Naive thymus-derived CD8-positive, alpha-beta T cell (primary cell): ENCODE measurements at regions not wholly inside any gene's neighbourhood (a gene's known extent, or its start where the extent isn't known, plus 50 kb on each side); places are given as distances from the start of the nearest gene placed in this dataset.
"Not testable (repeated sequence)": the region's sequence is repeated elsewhere in the genome, so short reads cannot be mapped to it uniquely, and the experiment has no call there.

Experiments
- ATAC-seq, 2 donors: fragments of 150-1000 bp; cut with Tn5 transposase in 1 of 2; sonication (Bioruptor Pico), chemical (Tn5 transposase) in 1 of 2; 1 replicate in 1 of 2; 2 replicates in 1 of 2; pipeline ENCODE4 v1.10.0; 2021; ENCODE audit warnings: mild to moderate bottlenecking in 2 of 2, moderate library complexity in 2 of 2
- POLR2A ChIA-PET: fragments of 350-600 bp; sonication (Branson Sonifier 250); formaldehyde crosslinking; loops from one replicate; lab custom pipeline; 2021; ENCODE audit warnings: antibody characterized with exemption; lab: Charles Lee
- DNase-seq, 10 donors: peaks; one replicate each; pipeline versions ENCODE4 v3.0.0 to v3.0.0-alpha.2; 2020 to 2022
- H3K27ac Mint-ChIP-seq, 10 donors: one replicate each; pipeline ENCODE4 v1.8.0; 2020 to 2022; ENCODE audit warnings: mild to moderate bottlenecking in 10 of 10, mixed read lengths in 10 of 10, moderate library complexity in 4 of 10, inconsistent platforms in 1 of 10
- H3K27me3 Mint-ChIP-seq, 5 donors: one replicate each; pipeline ENCODE4 v1.8.0; 2021 to 2022; ENCODE audit warnings: mixed read lengths in 5 of 5
- H3K36me3 Mint-ChIP-seq, 3 donors: one replicate each; pipeline ENCODE4 v1.8.0; 2020 to 2022; ENCODE audit warnings: mixed read lengths in 3 of 3, mild to moderate bottlenecking in 2 of 3, inconsistent platforms in 1 of 3
- H3K4me1 Mint-ChIP-seq, 4 donors: one replicate each; pipeline ENCODE4 v1.8.0; 2021 to 2022; ENCODE audit warnings: mixed read lengths in 4 of 4
- H3K4me3 Mint-ChIP-seq, 10 donors: one replicate each; pipeline ENCODE4 v1.8.0; 2020 to 2022; ENCODE audit warnings: mild to moderate bottlenecking in 10 of 10, mixed read lengths in 10 of 10, moderate library complexity in 6 of 10, inconsistent platforms in 1 of 10
- H3K9me3 Mint-ChIP-seq, 9 donors: one replicate each; pipeline ENCODE4 v1.8.0; 2020 to 2022; ENCODE audit warnings: mixed read lengths in 9 of 9, mild to moderate bottlenecking in 3 of 9, inconsistent platforms in 1 of 9, moderate library complexity in 1 of 9

DNA sequence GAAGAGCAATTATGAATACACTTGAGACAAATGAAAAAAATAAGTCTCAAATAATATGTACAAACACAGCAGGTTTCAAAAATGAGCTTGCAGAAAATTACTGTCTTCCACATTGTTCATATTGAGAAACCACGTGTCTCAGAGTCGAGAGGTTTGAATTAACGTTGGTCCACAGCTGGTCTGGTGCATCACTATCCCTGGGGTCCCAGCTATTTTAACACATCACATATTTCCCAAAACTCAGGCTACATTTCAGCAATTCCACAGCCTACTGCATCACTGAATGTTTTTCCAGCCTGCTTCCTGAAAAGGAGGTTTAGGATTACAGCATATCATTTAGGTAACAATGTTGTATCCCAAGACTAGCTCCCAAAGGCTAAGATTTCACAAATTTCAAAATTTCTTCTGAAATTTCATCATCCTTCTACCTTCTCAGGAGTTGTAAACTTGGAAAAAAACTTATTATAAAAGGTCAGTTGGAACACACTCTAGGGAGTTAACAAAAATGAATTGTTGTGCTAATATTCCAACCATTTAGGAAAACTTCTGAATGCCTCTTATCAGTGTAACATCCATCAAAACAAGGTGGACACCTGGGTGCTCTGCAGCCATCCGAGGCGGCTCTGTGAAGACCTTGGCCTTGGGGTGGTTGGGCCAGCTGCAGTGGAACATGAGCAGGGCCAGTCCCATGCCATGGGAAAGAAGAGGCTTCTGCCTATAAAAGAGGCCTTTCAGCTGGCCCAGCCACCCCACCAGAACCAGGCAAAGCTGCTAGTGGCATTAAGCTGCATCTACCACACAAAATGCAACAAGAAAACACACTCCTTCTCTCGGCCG is 198.1 kb upstream of the RBBP8 start:
- H3K4me1 Mint-ChIP-seq, result peaks cover 0 to 3% (median 0%) of the 10 kb centered on the region in 4 donors
- peaks cover 0 to 2% (median 0%) of the 10 kb centered on the region in 9 donors for H3K9me3 Mint-ChIP-seq
- no peak overlapping the region for H3K27ac Mint-ChIP-seq
- POLR2A ChIA-PET, result no interaction called here
- DNase-seq, result no peak
- H3K27me3 Mint-ChIP-seq, result peaks cover 0 to 9% (median 3%) of the 10 kb centered on the region in 5 donors
- no peak for ATAC-seq
- no peak overlapping the region for H3K4me3 Mint-ChIP-seq
- H3K36me3 Mint-ChIP-seq, result no peaks in the 10 kb centered on the region

DNA sequence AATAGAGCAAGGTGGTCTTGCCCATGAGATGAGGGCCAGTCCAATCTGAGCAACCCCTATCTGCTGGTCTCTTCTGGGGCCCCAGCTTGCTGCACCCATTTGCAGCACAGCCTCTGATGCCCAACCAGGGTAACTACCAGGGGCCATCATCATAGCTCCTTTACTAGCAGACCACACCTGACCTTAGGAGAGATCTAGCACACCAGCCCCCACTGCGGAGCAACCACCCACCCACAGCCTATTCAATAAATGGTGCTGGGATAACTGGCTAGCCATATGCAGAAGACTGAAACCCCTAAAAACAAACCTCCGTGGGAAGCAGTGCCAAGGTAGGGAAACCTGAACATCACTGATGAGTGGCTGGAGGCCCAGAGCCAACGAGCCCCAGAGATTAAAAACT is 196.1 kb upstream of the RBBP8 start:
- peaks cover 0 to 9% (median 3%) of the 10 kb centered on the region in 5 donors for H3K27me3 Mint-ChIP-seq
- ATAC-seq (no peak), DNase-seq (no peak)
- H3K36me3 Mint-ChIP-seq, result no peaks in the 10 kb centered on the region
- peaks cover 0 to 3% (median 0%) of the 10 kb centered on the region in 9 donors for H3K9me3 Mint-ChIP-seq
- POLR2A ChIA-PET, result no interaction called here
- peaks cover 0 to 3% (median 0%) of the 10 kb centered on the region in 4 donors for H3K4me1 Mint-ChIP-seq
- no peak overlapping the region for H3K27ac Mint-ChIP-seq
- no peak overlapping the region for H3K4me3 Mint-ChIP-seq

GRCh38 chr18:22739061-22739642 is 194.0 kb upstream of the RBBP8 start:
- Mint-ChIP-seq H3K4me1 (peaks cover 0 to 3% (median 0%) of the 10 kb centered on the region in 4 donors), H3K4me3 (no peak overlapping the region), H3K36me3 (peaks cover 0 to 4% (median 0%) of the 10 kb centered on the region in 3 donors), H3K27ac (no peak overlapping the region), H3K9me3 (peaks cover 0 to 12% (median 8%) of the 10 kb centered on the region in 9 donors), H3K27me3 (peaks cover 0 to 10% (median 2%) of the 10 kb centered on the region in 5 donors)
- POLR2A ChIA-PET, result no interaction called here
- DNase-seq, result no peak
- ATAC-seq, result no peak

GRCh38 chr18:22739789-22740188 is 193.3 kb upstream of the RBBP8 start:
- Mint-ChIP-seq H3K4me1 (peaks cover 0 to 3% (median 0%) of the 10 kb centered on the region in 4 donors), H3K9me3 (peaks cover 3 to 16% (median 11%) of the 10 kb centered on the region in 9 donors)
- POLR2A ChIA-PET, result no interaction called here

GRCh38 chr18:22741318-22741717 is 191.8 kb upstream of the RBBP8 start:
- H3K27me3 Mint-ChIP-seq, result peaks cover 3 to 14% (median 5%) of the 10 kb centered on the region in 5 donors
- peaks cover 0 to 3% (median 0%) of the 10 kb centered on the region in 4 donors for H3K4me1 Mint-ChIP-seq
- no peak for ATAC-seq
- no peak for DNase-seq
- H3K27ac Mint-ChIP-seq, result no peak overlapping the region
- H3K36me3 Mint-ChIP-seq, result peaks cover 0 to 7% (median 4%) of the 10 kb centered on the region in 3 donors
- POLR2A ChIA-PET, result no interaction called here
- H3K9me3 Mint-ChIP-seq, result peaks cover 6 to 25% (median 19%) of the 10 kb centered on the region in 9 donors
- no peak overlapping the region for H3K4me3 Mint-ChIP-seq

More at GRCh38 chr18:22739789-22740188, 193.3 kb upstream of the RBBP8 start:
- DNase-seq (no peak), ATAC-seq (no peak)
- peaks cover 0 to 4% (median 3%) of the 10 kb centered on the region in 3 donors for H3K36me3 Mint-ChIP-seq
- H3K27ac Mint-ChIP-seq, result no peak overlapping the region
- H3K27me3 Mint-ChIP-seq, result peaks cover 0 to 10% (median 2%) of the 10 kb centered on the region in 5 donors
- H3K4me3 Mint-ChIP-seq, result no peak overlapping the region

DNA sequence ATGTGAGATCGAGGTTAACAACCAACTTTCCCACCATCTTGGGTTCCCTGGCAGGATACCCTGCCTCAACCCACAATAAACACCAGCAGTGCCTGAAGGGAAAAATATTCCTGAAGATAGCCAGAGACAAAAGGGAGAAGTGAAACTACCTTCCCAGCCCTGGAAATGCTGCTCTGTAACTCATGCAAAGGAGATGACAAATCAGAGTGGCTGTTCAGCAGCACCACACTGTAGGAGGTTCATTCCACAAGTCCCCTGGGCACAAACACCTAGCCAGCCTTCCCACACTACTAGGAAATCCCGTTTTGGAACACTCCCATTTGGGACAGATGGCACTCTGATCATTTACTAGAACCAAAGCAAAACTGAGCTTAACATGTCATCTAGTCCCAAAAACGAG is 190.7 kb upstream of the RBBP8 start:
- H3K4me3 Mint-ChIP-seq, result no peak overlapping the region
- H3K27ac Mint-ChIP-seq, result no peak overlapping the region
- peaks cover 3 to 16% (median 9%) of the 10 kb centered on the region in 5 donors for H3K27me3 Mint-ChIP-seq
- peaks cover 8 to 28% (median 19%) of the 10 kb centered on the region in 9 donors for H3K9me3 Mint-ChIP-seq
- H3K36me3 Mint-ChIP-seq, result peaks cover 0 to 7% (median 4%) of the 10 kb centered on the region in 3 donors
- no peak for ATAC-seq
- DNase-seq, result no peak
- POLR2A ChIA-PET, result no interaction called here
- H3K4me1 Mint-ChIP-seq, result peaks cover 0 to 3% (median 0%) of the 10 kb centered on the region in 4 donors

DNA sequence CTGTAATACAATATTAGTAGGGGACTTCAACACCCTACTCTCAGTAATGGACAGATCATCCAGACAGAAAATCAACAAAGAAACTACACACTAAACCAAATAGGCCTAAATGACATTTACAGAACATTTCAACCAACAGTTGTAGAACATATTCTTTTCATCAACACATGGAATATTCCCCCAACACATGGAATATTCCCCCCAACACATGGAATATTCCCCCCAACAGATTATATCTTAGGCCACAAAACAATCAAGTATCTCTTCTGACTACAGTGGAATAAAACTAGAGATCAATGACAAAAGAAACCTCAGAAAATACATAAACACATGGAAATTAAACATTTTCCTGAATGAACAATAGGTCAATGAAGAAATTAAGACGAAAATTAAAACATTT is 187.2 kb upstream of the RBBP8 start:
- DNase-seq, result no peak
- H3K9me3 Mint-ChIP-seq, result peaks cover 9 to 29% (median 19%) of the 10 kb centered on the region in 9 donors
- no peak overlapping the region for H3K27ac Mint-ChIP-seq

DNA sequence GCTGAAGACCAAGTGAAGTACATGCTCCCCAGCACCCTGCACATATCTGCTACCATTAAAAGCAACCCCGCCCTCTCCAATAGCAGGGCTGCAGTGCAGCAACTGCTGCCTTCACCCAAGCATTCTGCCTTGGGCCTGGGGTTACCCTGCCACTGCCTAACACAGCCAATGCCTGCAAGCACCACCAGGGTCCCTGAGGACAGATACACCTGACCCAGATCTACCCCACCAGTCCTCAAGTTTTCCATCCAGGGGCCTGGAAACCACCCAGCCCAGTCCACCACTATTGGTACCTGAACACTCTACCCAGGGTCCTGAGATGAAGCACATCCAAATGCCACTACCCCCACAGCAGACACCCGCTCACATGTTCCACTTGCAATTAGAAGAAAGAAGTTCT is 181.1 kb upstream of the RBBP8 start:
- no peak for DNase-seq
- Mint-ChIP-seq H3K4me3 (no peak overlapping the region), H3K27ac (no peak overlapping the region), H3K36me3 (peaks cover 0 to 6% (median 0%) of the 10 kb centered on the region in 3 donors), H3K4me1 (no peaks in the 10 kb centered on the region), H3K27me3 (peaks cover 15 to 51% (median 24%) of the 10 kb centered on the region in 5 donors), H3K9me3 (peaks cover 0 to 9% (median under 1%) of the 10 kb centered on the region in 9 donors)
- POLR2A ChIA-PET, result no interaction called here
- no peak for ATAC-seq

More for the DNA sequence above, 187.2 kb upstream of the RBBP8 start:
- ATAC-seq, result no peak
- Mint-ChIP-seq H3K4me1 (no peaks in the 10 kb centered on the region), H3K4me3 (no peak overlapping the region), H3K27me3 (peaks cover 9 to 20% (median 16%) of the 10 kb centered on the region in 5 donors), H3K36me3 (peaks cover 0 to 13% (median 4%) of the 10 kb centered on the region in 3 donors)
- POLR2A ChIA-PET, result no interaction called here

GRCh38 chr18:22753130-22753831 is 179.8 kb upstream of the RBBP8 start:
- no peak for ATAC-seq
- no peak overlapping the region for H3K4me3 Mint-ChIP-seq
- no peak overlapping the region for H3K27ac Mint-ChIP-seq
- no peak for DNase-seq
- H3K27me3 Mint-ChIP-seq, result peaks cover 11 to 50% (median 21%) of the 10 kb centered on the region in 5 donors
- no peaks in the 10 kb centered on the region for H3K4me1 Mint-ChIP-seq
- POLR2A ChIA-PET, result no interaction called here
- H3K9me3 Mint-ChIP-seq, result peaks cover 0 to 3% (median under 1%) of the 10 kb centered on the region in 9 donors
- peaks cover 0 to 6% (median 0%) of the 10 kb centered on the region in 3 donors for H3K36me3 Mint-ChIP-seq

DNA sequence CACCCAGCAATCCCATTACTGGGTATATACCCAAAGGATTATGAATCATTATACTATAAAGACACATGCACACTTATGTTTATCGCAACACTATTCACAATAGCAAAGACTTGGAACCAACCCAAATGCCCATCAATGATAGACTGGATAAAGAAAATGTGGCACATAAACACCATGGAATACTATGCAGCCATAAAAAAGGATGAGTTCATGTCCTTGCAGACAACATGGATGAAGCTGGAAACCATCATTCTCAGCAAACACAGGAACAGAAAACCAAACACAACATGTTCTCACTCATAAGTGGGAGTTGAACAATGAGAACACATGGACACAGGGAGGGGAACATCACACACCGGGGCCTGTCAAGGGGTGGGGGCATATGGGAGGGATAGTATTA is 169.1 kb upstream of the RBBP8 start:
- H3K4me1 Mint-ChIP-seq, H3K36me3 Mint-ChIP-seq, DNase-seq, POLR2A ChIA-PET, H3K4me3 Mint-ChIP-seq, ATAC-seq, H3K27ac Mint-ChIP-seq: not testable (repeated sequence)
- Mint-ChIP-seq H3K27me3 (peaks cover 14 to 29% (median 19%) of the 10 kb centered on the region in 5 donors), H3K9me3 (peaks cover 0 to 25% (median 6%) of the 10 kb centered on the region in 9 donors)

DNA sequence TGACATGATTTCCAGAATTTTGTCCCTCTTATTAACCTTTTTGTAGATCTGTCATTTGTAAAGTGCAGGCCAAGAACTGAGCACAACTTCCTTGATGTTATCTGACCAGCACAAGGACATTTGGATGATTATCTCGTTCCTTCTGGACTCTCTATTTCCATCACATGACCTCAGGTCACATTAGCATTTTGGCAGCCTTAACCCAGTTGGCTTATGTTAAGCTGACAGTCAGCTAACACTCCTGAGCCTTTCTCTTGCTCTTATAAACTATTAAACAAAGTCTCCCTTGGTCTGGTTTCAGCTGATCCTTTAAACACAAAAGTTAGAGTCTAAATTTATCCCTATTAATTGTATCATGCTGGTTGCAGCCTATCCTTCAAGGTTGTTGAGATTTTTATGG is 167.2 kb upstream of the RBBP8 start:
- peaks cover 0 to 8% (median 0%) of the 10 kb centered on the region in 3 donors for H3K36me3 Mint-ChIP-seq
- peaks cover 0 to 30% (median 4%) of the 10 kb centered on the region in 9 donors for H3K9me3 Mint-ChIP-seq
- DNase-seq (no peak), ATAC-seq (no peak)
- POLR2A ChIA-PET, result no interaction called here
- H3K4me1 Mint-ChIP-seq, result no peaks in the 10 kb centered on the region
- peaks cover 10 to 19% (median 17%) of the 10 kb centered on the region in 5 donors for H3K27me3 Mint-ChIP-seq
- H3K4me3 Mint-ChIP-seq, result no peak overlapping the region
- no peak overlapping the region for H3K27ac Mint-ChIP-seq

GRCh38 chr18:22767653-22768052 is 165.5 kb upstream of the RBBP8 start:
- H3K27ac Mint-ChIP-seq, result no peak overlapping the region
- POLR2A ChIA-PET, result no interaction called here
- DNase-seq, result no peak

More at GRCh38 chr18:22767653-22768052, 165.5 kb upstream of the RBBP8 start:
- peaks cover 0 to 18% (median 11%) of the 10 kb centered on the region in 5 donors for H3K27me3 Mint-ChIP-seq
- H3K9me3 Mint-ChIP-seq, result peaks cover 0 to 28% (median 5%) of the 10 kb centered on the region in 9 donors
- ATAC-seq, result no peak
- peaks cover 0 to 11% (median 0%) of the 10 kb centered on the region in 3 donors for H3K36me3 Mint-ChIP-seq
- H3K4me3 Mint-ChIP-seq, result no peak overlapping the region
- no peaks in the 10 kb centered on the region for H3K4me1 Mint-ChIP-seq
